ENCODE measurements at regions not wholly inside any gene's neighbourhood (a gene's known extent, or its start where the extent isn't known, plus 50 kb on each side); places are given as distances from the start of the nearest gene placed in this dataset.

DNA sequence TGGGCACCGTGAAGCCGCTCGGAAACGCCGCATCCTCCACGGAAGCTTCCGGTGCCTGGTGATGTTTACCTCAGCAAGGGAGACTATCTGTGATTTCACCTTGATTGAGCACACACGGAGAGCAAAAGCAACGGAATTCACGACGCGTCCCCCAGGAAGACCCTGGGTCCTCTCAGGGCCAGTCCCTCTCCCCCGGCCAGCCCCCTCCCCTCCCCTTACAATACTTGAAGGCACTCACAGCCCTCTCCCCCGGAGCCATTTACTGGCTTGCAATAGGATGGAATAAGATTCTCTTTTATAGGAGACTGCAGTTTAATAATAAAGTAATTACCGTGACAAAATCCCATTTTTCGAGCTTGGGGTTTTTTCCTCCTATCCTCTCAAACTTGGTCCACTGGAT is 104.7 kb downstream of the ENGASE start:
- no peak for TF ChIP-seq EP300 (IDR thresholded peaks at IDR 0.05)
- TF ChIP-seq, protein P1, sequence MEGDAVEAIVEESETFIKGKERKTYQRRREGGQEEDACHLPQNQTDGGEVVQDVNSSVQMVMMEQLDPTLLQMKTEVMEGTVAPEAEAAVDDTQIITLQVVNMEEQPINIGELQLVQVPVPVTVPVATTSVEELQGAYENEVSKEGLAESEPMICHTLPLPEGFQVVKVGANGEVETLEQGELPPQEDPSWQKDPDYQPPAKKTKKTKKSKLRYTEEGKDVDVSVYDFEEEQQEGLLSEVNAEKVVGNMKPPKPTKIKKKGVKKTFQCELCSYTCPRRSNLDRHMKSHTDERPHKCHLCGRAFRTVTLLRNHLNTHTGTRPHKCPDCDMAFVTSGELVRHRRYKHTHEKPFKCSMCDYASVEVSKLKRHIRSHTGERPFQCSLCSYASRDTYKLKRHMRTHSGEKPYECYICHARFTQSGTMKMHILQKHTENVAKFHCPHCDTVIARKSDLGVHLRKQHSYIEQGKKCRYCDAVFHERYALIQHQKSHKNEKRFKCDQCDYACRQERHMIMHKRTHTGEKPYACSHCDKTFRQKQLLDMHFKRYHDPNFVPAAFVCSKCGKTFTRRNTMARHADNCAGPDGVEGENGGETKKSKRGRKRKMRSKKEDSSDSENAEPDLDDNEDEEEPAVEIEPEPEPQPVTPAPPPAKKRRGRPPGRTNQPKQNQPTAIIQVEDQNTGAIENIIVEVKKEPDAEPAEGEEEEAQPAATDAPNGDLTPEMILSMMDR (IDR thresholded peaks at IDR 0.05): no peak
- TF ChIP-seq POLR2A (IDR thresholded peaks at IDR 0.05): no peak
- no peak for DNase-seq (ENCODE audit: low spot score in 2 of 2)
- Histone ChIP-seq H3K36me3 (no peaks in the 10 kb centered on the region), H3K27ac (no peak overlapping the region), H3K9me3 (peaks cover 0 to 12% (median 0%) of the 10 kb centered on the region in 4 donors), H3K27me3 (peaks cover 0 to 38% of the 10 kb centered on the region in 2 donors), H3K4me1 (peaks cover 0 to 10% (median 0%) of the 10 kb centered on the region in 4 donors), H3K4me3 (no peak overlapping the region)
- WGBS, 2 donors: 80 to 90% methylated on average over 16 of the region's 16 CpGs

DNA sequence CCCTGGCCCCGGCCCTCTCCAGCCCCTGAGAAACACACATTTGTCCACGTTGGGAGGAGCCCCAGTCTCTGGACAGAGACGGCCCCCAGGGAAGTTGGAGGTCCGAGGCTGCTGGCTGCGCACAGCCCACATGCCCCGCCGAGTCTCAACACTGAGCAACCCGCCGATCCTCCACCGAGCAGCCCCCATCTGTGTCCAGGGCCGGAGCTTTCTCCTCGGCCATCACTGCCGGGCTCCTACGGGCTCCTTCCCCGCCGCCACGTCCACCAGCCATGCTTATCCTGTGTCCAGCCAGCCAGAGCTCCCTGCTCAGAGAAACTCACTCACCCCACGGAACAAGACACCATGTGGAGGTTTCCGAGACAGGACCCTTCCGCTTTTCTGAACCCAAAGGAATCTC is 103.3 kb downstream of the ENGASE start:
- Histone ChIP-seq H3K36me3 (no peaks in the 10 kb centered on the region), H3K4me3 (no peak overlapping the region), H3K4me1 (no peaks in the 10 kb centered on the region), H3K27ac (no peak overlapping the region), H3K27me3 (peaks cover 0 to 26% of the 10 kb centered on the region in 2 donors), H3K9me3 (peaks cover 0 to 12% (median 0%) of the 10 kb centered on the region in 4 donors)
- DNase-seq (ENCODE audit: low spot score in 2 of 2): no peak
- 64 to 70% methylated on average over 16 to 20 of the region's 20 CpGs for WGBS, 2 donors
- TF ChIP-seq POLR2A (IDR thresholded peaks at IDR 0.05): no peak
- TF ChIP-seq EP300 (IDR thresholded peaks at IDR 0.05): no peak
- TF ChIP-seq, protein P1 (IDR thresholded peaks at IDR 0.05): no peak

DNA sequence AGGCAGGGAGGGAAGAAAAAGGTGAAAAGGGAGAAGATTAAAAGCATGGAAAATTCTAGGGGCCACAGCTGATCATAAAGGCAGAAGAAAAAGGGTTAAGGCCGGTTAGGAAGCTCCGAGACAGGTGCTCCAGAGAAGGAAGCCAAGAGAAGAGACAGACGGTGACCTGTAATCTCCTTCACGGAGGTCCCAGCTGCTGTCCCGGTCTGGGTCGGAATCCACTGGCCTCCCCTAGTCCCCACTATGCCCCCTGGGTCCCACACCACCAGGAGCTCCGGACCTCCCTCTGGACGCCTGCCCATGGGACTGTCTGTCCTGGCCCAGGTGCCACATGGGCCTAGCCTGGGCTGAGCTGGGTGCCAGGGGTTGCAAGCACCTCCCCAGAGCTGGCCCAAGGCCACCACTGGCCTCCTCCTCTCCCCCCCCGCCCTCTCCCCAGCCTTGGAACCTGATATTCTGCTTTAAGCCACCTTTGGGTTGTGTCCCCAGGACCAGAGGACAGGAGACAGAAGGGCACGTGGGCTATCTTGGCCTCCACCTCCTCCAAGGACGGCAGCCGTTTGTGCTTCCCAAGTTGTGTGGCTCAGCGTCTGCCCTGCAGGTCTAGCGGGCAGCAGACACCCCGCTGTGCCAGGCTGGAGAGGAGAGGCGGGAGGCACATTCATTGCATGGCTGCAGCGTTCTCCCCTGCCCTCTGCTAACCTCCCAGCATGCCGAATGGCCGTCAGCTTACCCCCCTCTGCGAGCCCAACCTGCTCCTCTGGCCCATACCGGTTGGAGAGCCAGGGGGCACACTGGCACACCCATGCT is 102.4 kb downstream of the ENGASE start:
- TF ChIP-seq EP300 (IDR thresholded peaks at IDR 0.05): no peak
- TF ChIP-seq POLR2A (IDR thresholded peaks at IDR 0.05): no peak
- TF ChIP-seq, protein P1 (IDR thresholded peaks at IDR 0.05): no peak
- H3K9me3 ChIP-seq: peaks cover 0 to 12% (median 0%) of the 10 kb centered on the region in 4 donors
- no peaks in the 10 kb centered on the region for H3K36me3 ChIP-seq
- H3K4me1 ChIP-seq: no peaks in the 10 kb centered on the region
- WGBS, 2 donors: 50 to 55% methylated on average over 19 of the region's 21 CpGs
- no peak for DNase-seq (ENCODE audit: low spot score in 2 of 2)
- no peak overlapping the region for H3K27ac ChIP-seq
- H3K27me3 ChIP-seq: peaks cover 0 to 17% of the 10 kb centered on the region in 2 donors
- no peak overlapping the region for H3K4me3 ChIP-seq

DNA sequence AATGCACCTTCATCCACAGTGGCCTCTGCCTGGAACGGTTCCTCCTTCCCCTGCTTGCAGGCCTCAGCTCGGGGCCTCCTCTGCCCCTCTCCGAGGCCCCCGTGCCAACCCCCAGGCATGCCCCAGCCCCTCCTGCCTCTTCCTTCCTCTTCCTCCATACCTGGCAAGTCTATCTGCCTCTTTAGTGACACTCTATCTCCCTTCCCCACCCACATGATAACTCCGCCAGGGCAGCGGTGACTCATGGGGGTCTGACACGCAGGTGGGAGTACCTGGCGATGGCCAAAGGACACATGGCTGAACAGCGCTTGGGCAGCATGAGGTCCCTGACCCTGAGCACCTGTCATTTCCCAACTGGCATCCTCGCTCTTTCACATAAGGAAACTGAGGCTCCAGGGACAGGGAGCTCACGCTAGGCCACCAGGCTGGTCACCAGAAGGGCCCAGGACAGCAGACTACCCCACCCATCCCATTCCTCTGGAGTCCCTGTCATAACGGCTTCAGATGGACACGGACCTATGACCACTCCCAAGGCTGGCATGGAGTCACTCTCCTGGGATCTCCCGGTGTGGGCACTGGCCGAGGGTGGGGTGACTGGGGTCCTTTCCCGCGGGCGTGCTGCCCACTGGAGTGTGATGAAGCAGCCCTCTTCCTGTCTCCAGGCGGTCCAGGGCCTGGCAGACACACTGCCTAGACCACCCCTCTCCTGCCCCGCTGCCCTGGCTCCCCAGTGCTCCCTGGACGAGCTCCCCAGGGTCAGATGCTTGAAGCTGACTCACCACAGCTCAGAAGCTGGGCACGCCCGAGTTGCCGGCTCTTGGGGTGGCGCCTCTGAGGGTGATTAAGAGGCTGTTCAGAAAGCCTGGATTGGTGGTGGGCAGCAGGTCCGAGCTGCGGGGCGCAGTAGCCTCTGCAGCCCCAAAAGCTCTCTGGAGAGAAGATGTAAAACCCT is 100.6 kb downstream of the ENGASE start:
- H3K27ac ChIP-seq: no peak overlapping the region
- TF ChIP-seq EP300 (IDR thresholded peaks at IDR 0.05) (no peak), POLR2A (IDR thresholded peaks at IDR 0.05) (no peak)
- TF ChIP-seq, protein P1 (IDR thresholded peaks at IDR 0.05): no peak
- no peak for DNase-seq (ENCODE audit: low spot score in 2 of 2)
- H3K27me3 ChIP-seq: peaks cover 0 to 9% of the 10 kb centered on the region in 2 donors
- H3K4me3 ChIP-seq: no peak overlapping the region
- no peaks in the 10 kb centered on the region for H3K36me3 ChIP-seq
- H3K9me3 ChIP-seq: peaks cover 0 to 12% (median 0%) of the 10 kb centered on the region in 4 donors
- 74 to 82% methylated on average over 24 to 27 of the region's 28 CpGs for WGBS, 2 donors
- no peaks in the 10 kb centered on the region for H3K4me1 ChIP-seq

All from tibial nerve (tissue), 4 donors.